ENCODE measurements at regions not wholly inside any gene's neighbourhood (a gene's known extent, or its start where the extent isn't known, plus 50 kb on each side); places are given as distances from the start of the nearest gene placed in this dataset.

DNA sequence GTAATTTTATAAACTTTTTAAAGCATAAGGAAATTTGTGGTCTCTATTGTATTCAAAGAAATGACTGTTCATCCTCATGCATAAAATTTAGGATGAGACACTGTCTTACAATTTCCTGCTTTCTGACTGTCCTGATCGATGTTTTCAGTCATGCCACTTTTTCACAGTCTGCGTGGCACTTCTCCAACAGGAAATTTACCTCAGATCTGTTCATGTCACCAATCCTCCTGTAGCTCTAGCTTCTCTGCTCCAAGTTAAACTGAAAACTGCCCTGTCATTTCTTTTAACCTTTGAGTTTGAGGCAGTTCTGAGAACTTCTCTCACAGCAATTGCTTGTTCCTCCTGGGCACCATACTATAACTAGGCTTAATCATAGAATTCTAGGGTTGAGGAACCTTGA lies 455.1 kb downstream of the EFNA5 start:
- TF ChIP-seq ISL1 (CRISPR knock-in tag; IDR thresholded peaks at IDR 0.05): no peak
- TF ChIP-seq ARNTL (CRISPR knock-in tag; IDR thresholded peaks at IDR 0.05; ENCODE audit: borderline replicate concordance, low read depth): no peak
- no peak for TF ChIP-seq ZFP3 (CRISPR knock-in tag; IDR thresholded peaks at IDR 0.05)
- no peak for TF ChIP-seq ZFP30 (CRISPR knock-in tag; IDR thresholded peaks at IDR 0.05)
- TF ChIP-seq, protein P1, sequence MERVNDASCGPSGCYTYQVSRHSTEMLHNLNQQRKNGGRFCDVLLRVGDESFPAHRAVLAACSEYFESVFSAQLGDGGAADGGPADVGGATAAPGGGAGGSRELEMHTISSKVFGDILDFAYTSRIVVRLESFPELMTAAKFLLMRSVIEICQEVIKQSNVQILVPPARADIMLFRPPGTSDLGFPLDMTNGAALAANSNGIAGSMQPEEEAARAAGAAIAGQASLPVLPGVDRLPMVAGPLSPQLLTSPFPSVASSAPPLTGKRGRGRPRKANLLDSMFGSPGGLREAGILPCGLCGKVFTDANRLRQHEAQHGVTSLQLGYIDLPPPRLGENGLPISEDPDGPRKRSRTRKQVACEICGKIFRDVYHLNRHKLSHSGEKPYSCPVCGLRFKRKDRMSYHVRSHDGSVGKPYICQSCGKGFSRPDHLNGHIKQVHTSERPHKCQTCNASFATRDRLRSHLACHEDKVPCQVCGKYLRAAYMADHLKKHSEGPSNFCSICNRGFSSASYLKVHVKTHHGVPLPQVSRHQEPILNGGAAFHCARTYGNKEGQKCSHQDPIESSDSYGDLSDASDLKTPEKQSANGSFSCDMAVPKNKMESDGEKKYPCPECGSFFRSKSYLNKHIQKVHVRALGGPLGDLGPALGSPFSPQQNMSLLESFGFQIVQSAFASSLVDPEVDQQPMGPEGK (CRISPR knock-in tag; IDR thresholded peaks at IDR 0.05; ENCODE audit: borderline replicate concordance): no peak
- TF ChIP-seq, protein P2, sequence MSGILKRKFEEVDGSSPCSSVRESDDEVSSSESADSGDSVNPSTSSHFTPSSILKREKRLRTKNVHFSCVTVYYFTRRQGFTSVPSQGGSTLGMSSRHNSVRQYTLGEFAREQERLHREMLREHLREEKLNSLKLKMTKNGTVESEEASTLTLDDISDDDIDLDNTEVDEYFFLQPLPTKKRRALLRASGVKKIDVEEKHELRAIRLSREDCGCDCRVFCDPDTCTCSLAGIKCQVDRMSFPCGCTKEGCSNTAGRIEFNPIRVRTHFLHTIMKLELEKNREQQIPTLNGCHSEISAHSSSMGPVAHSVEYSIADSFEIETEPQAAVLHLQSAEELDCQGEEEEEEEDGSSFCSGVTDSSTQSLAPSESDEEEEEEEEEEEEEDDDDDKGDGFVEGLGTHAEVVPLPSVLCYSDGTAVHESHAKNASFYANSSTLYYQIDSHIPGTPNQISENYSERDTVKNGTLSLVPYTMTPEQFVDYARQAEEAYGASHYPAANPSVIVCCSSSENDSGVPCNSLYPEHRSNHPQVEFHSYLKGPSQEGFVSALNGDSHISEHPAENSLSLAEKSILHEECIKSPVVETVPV (CRISPR knock-in tag; IDR thresholded peaks at IDR 0.05): no peak
- no peak for TF ChIP-seq RARB (CRISPR knock-in tag; IDR thresholded peaks at IDR 0.05)
- no peak for TF ChIP-seq TCF4 (CRISPR knock-in tag; IDR thresholded peaks at IDR 0.05; ENCODE audit: borderline replicate concordance)
- TF ChIP-seq ZNF70 (CRISPR knock-in tag; IDR thresholded peaks at IDR 0.05): no peak
- no peak for TF ChIP-seq CSDC2 (CRISPR knock-in tag; IDR thresholded peaks at IDR 0.05)
- TF ChIP-seq BACH2 (CRISPR knock-in tag; IDR thresholded peaks at IDR 0.05; ENCODE audit: borderline replicate concordance): no peak
